KMS-11 (cell line): ENCODE measurements at regions not wholly inside any gene's neighbourhood (a gene's known extent, or its start where the extent isn't known, plus 50 kb on each side); places are given as distances from the start of the nearest gene placed in this dataset.

Experiments
- H2AFZ ChIP-seq: fragments of 200-600 bp; sonication (generic); 2 replicates; pipeline ENCODE4 v1.6.1; 2016; ENCODE audit warnings: antibody characterized with exemption, mixed run types, low read depth
- H3K27ac ChIP-seq: fragments of 200-600 bp; sonication (generic); 2 replicates; pipeline ENCODE4 v1.6.1; 2016; ENCODE audit warnings: mild to moderate bottlenecking, mixed run types
- H3K27me3 ChIP-seq: fragments of 200-600 bp; sonication (generic); 2 replicates; pipeline ENCODE4 v1.6.1; 2017; ENCODE audit warnings: mild to moderate bottlenecking, low read depth, mixed run types, moderate library complexity; ENCODE audit not compliant: insufficient read depth
- H3K36me3 ChIP-seq: fragments of 200-600 bp; sonication (generic); 2 replicates; pipeline ENCODE4 v1.6.1; 2017; ENCODE audit warnings: mild to moderate bottlenecking, mixed run types; ENCODE audit not compliant: insufficient read depth
- H3K4me1 ChIP-seq: fragments of 200-600 bp; sonication (generic); 2 replicates; pipeline ENCODE4 v1.6.1; 2016; ENCODE audit warnings: mild to moderate bottlenecking, low read depth, mixed run types; ENCODE audit not compliant: poor library complexity, severe bottlenecking
- H3K4me2 ChIP-seq: fragments of 200-600 bp; sonication (generic); 2 replicates; pipeline ENCODE4 v1.7.0; 2016; ENCODE audit warnings: mild to moderate bottlenecking, mixed run types
- H3K4me3 ChIP-seq: fragments of 200-600 bp; sonication (generic); IDR thresholded peaks from 2 replicates; pipeline ENCODE4 v1.6.1; 2017; ENCODE audit warnings: low read depth, low read length, mixed read lengths; ENCODE audit not compliant: insufficient read depth
- H3K79me2 ChIP-seq: fragments of 200-600 bp; sonication (generic); 2 replicates; pipeline ENCODE4 v1.6.1; 2016; ENCODE audit warnings: low read depth, mixed run types; ENCODE audit not compliant: insufficient read depth
- H3K9ac ChIP-seq: fragments of 200-600 bp; sonication (generic); 2 replicates; pipeline ENCODE4 v1.6.1; 2016; ENCODE audit warnings: mild to moderate bottlenecking, mixed run types
- H4K20me1 ChIP-seq: fragments of 200-600 bp; sonication (generic); 2 replicates; pipeline ENCODE4 v1.6.1; 2016; ENCODE audit warnings: mild to moderate bottlenecking, mixed run types; ENCODE audit not compliant: insufficient read depth
- CTCF ChIP-seq: fragments of 200-600 bp; sonication (generic); conservative IDR thresholded peaks from 2 replicates; pipeline ENCODE4 v1.6.1; 2017; ENCODE audit warnings: low read depth, mild to moderate bottlenecking, antibody characterized with exemption, low read length, moderate library complexity, mixed read lengths

GRCh38 chr5:158614951-158615350 lies 484.8 kb downstream of the EBF1 start:
- Histone ChIP-seq H2AFZ (no peak overlapping the region), H3K27me3 (no peaks in the 10 kb centered on the region), H4K20me1 (no peaks in the 10 kb centered on the region), H3K79me2 (no peaks in the 10 kb centered on the region), H3K36me3 (no peaks in the 10 kb centered on the region), H3K4me2 (no peak overlapping the region), H3K4me1 (no peaks in the 10 kb centered on the region), H3K4me3 (no peak overlapping the region), H3K27ac (no peak overlapping the region), H3K9ac (no peak overlapping the region)
- TF ChIP-seq CTCF, result no peak

GRCh38 chr5:158611581-158611980 lies 488.1 kb downstream of the EBF1 start:
- Histone ChIP-seq H3K4me2 (no peak overlapping the region), H4K20me1 (no peaks in the 10 kb centered on the region)
- TF ChIP-seq CTCF, result no peak

GRCh38 chr5:158610051-158610415 lies 489.7 kb downstream of the EBF1 start:
- H3K27ac ChIP-seq, result no peak overlapping the region
- no peaks in the 10 kb centered on the region for H3K4me1 ChIP-seq
- no peak overlapping the region for H3K9ac ChIP-seq
- H3K79me2 ChIP-seq, result no peaks in the 10 kb centered on the region
- no peaks in the 10 kb centered on the region for H4K20me1 ChIP-seq
- H3K36me3 ChIP-seq, result no peaks in the 10 kb centered on the region
- no peak overlapping the region for H2AFZ ChIP-seq
- no peaks in the 10 kb centered on the region for H3K27me3 ChIP-seq
- H3K4me2 ChIP-seq, result no peak overlapping the region
- H3K4me3 ChIP-seq, result no peak overlapping the region
- TF ChIP-seq CTCF, result no peak

More at GRCh38 chr5:158611581-158611980, 488.1 kb downstream of the EBF1 start:
- Histone ChIP-seq H3K4me3 (no peak overlapping the region), H3K27me3 (no peaks in the 10 kb centered on the region), H3K9ac (no peak overlapping the region), H2AFZ (no peak overlapping the region), H3K36me3 (no peaks in the 10 kb centered on the region), H3K79me2 (no peaks in the 10 kb centered on the region), H3K4me1 (no peaks in the 10 kb centered on the region), H3K27ac (no peak overlapping the region)

- Histone ChIP-seq H3K27ac (no peak overlapping the region), H3K4me2 (no peak overlapping the region)
Measured at GRCh38 chr5:158609333-158610050, 490.2 kb downstream of the EBF1 start.

More at GRCh38 chr5:158609333-158610050, 490.2 kb downstream of the EBF1 start:
- Histone ChIP-seq H3K36me3 (no peaks in the 10 kb centered on the region), H3K9ac (no peak overlapping the region), H3K4me1 (no peaks in the 10 kb centered on the region), H4K20me1 (no peaks in the 10 kb centered on the region), H3K4me3 (no peak overlapping the region), H2AFZ (no peak overlapping the region), H3K79me2 (no peaks in the 10 kb centered on the region), H3K27me3 (no peaks in the 10 kb centered on the region)
- TF ChIP-seq CTCF, result no peak
